ENCODE measurements at regions not wholly inside any gene's neighbourhood (a gene's known extent, or its start where the extent isn't known, plus 50 kb on each side); places are given as distances from the start of the nearest gene placed in this dataset.

- TF ChIP-seq CTCF (conservative IDR thresholded peaks at IDR 0.05; ENCODE audit: low read length) (no peak), EZH2phosphoT487 (IDR thresholded peaks at IDR 0.05; ENCODE audit: borderline replicate concordance, low read depth, low read length) (no peak)
Measured at GRCh38 chr2:210782222-210782621, 225.8 kb downstream of the CPS1 start.
